ENCODE measurements at regions not wholly inside any gene's neighbourhood (a gene's known extent, or its start where the extent isn't known, plus 50 kb on each side); places are given as distances from the start of the nearest gene placed in this dataset.

- TF ChIP-seq POLR2A (IDR thresholded peaks at IDR 0.05), result no peak
- TF ChIP-seq CTCF (IDR thresholded peaks at IDR 0.05), result no peak
Measured at GRCh38 chr4:166538491-166539005, 665.5 kb downstream of the TLL1 start.

Data from prostate gland (tissue), 2 donors.